ENCODE measurements at regions not wholly inside any gene's neighbourhood (a gene's known extent, or its start where the extent isn't known, plus 50 kb on each side); places are given as distances from the start of the nearest gene placed in this dataset.

- peak; percentile 65 for TF ChIP-seq ZNF687 (IDR thresholded peaks at IDR 0.05)
- no peak for TF ChIP-seq SUPT20H (IDR thresholded peaks at IDR 0.05; ENCODE audit: borderline replicate concordance, control insufficient read depth, low read depth, low read length)
- TF ChIP-seq EP300 (IDR thresholded peaks at IDR 0.05; ENCODE audit: borderline replicate concordance in 1 of 2, control insufficient read depth in 1 of 2, low read depth in 2 of 2, low read length in 2 of 2), result peak in 1 of 2 experiments; percentile 13; a peak in 1 of 4 replicates
- no peak for TF ChIP-seq MAX (IDR thresholded peaks at IDR 0.05; ENCODE audit: low read depth, low read length)
- TF ChIP-seq MYB (IDR thresholded peaks at IDR 0.05; ENCODE audit: borderline replicate concordance, low read depth, low read length), result no peak
- TF ChIP-seq IKZF1 (conservative IDR thresholded peaks at IDR 0.05), result peak; percentile 64
- no peak for TF ChIP-seq ZNF207 (IDR thresholded peaks at IDR 0.05; ENCODE audit: borderline replicate concordance)
- peak; percentile 11; the same call in 1 of the 2 replicates for TF ChIP-seq ZNF592 (IDR thresholded peaks at IDR 0.05)
- TF ChIP-seq HCFC1 (IDR thresholded peaks at IDR 0.05; ENCODE audit: low read length), result no peak
- 0 out of 2 replicates have a peak, but pooled peaks have one; percentile 27 for TF ChIP-seq ZNF24 (IDR thresholded peaks at IDR 0.05)
- TF ChIP-seq BCLAF1 (IDR thresholded peaks at IDR 0.05), result no peak
- TF ChIP-seq TCF7 (IDR thresholded peaks at IDR 0.05; ENCODE audit: borderline replicate concordance), result no peak
- TF ChIP-seq RFX5 (IDR thresholded peaks at IDR 0.05; ENCODE audit: low read depth, low read length), result no peak
- no peak for TF ChIP-seq SPI1 (IDR thresholded peaks at IDR 0.05; ENCODE audit: borderline replicate concordance, insufficient read depth, low read depth, low read length)
- TF ChIP-seq CHD2 (IDR thresholded peaks at IDR 0.05; ENCODE audit: borderline replicate concordance, low read depth, low read length), result no peak
- no peak for TF ChIP-seq KAT2A (conservative IDR thresholded peaks at IDR 0.05; ENCODE audit: control insufficient read depth, low read depth, low read length)
- no peak for TF ChIP-seq CBFB (IDR thresholded peaks at IDR 0.05; ENCODE audit: low read depth)
Observed at GRCh38 chr2:136284226-136285119, 166.5 kb upstream of the CXCR4 start (continued).

All from GM12878 (cell line).